SK-N-SH treated with all-trans-retinoic acid at 6 μM for 48 hours (cell line): ENCODE measurements at regions not wholly inside any gene's neighbourhood (a gene's known extent, or its start where the extent isn't known, plus 50 kb on each side); places are given as distances from the start of the nearest gene placed in this dataset.

ENCODE experiments used
- BACH2 ChIP-seq: fragments of 250-450 bp; sonication (Bioruptor Pico); IDR thresholded peaks from 2 replicates; pipeline ENCODE4 v1.9.0; 2021; ENCODE audit warnings: mild to moderate bottlenecking, borderline replicate concordance
- CREB5 ChIP-seq: fragments of 250-450 bp; sonication (Bioruptor Pico); IDR thresholded peaks from 2 replicates; pipeline ENCODE4 v1.5.1; 2020; ENCODE audit warnings: low read depth, mild to moderate bottlenecking, moderate library complexity
- OSR1 ChIP-seq: fragments of 250-450 bp; sonication (Bioruptor Pico); IDR thresholded peaks from 2 replicates; pipeline ENCODE4 v1.8.0; 2022; ENCODE audit warnings: moderate library complexity, mild to moderate bottlenecking, inconsistent platforms
- PATZ1 ChIP-seq: fragments of 250-450 bp; sonication (Bioruptor Pico); IDR thresholded peaks from 2 replicates; pipeline ENCODE4 v1.8.0; 2020; ENCODE audit warnings: mild to moderate bottlenecking, moderate library complexity, borderline replicate concordance
- PPARA ChIP-seq: fragments of 250-450 bp; sonication (Bioruptor Pico); IDR thresholded peaks from 2 replicates; pipeline ENCODE4 v1.5.0; 2020; ENCODE audit warnings: mild to moderate bottlenecking, borderline replicate concordance
- RARB ChIP-seq: fragments of 250-450 bp; sonication (Bioruptor Pico); IDR thresholded peaks from 2 replicates; pipeline ENCODE4 v1.8.0; 2021; ENCODE audit warnings: mild to moderate bottlenecking, moderate library complexity
- SNAI2 ChIP-seq: fragments of 250-450 bp; sonication (Bioruptor Pico); IDR thresholded peaks from 2 replicates; pipeline ENCODE4 v1.5.0; 2020; ENCODE audit warnings: mild to moderate bottlenecking, moderate library complexity
- TSHZ2 ChIP-seq: fragments of 250-450 bp; sonication (Bioruptor Pico); IDR thresholded peaks from 2 replicates; pipeline ENCODE4 v1.5.0; 2020; ENCODE audit warnings: mild to moderate bottlenecking, moderate library complexity
- ZFP3 ChIP-seq: fragments of 250-450 bp; sonication (Bioruptor Pico); IDR thresholded peaks from 2 replicates; pipeline ENCODE4 v1.5.0; 2020; ENCODE audit warnings: mild to moderate bottlenecking, moderate library complexity
- ZFP30 ChIP-seq: fragments of 450-650 bp; formaldehyde crosslinking; IDR thresholded peaks from 2 replicates; pipeline ENCODE4 v1.5.0; 2022; ENCODE audit warnings: mild to moderate bottlenecking, moderate library complexity
- ZNF565 ChIP-seq: fragments of 450-650 bp; formaldehyde crosslinking; conservative IDR thresholded peaks from 2 replicates; pipeline ENCODE4 v1.5.0; 2020; ENCODE audit warnings: low read depth, mild to moderate bottlenecking, moderate library complexity
- ZNF8 ChIP-seq: fragments of 450-650 bp; formaldehyde crosslinking; IDR thresholded peaks from 2 replicates; pipeline ENCODE4 v1.5.0; 2020; ENCODE audit warnings: mild to moderate bottlenecking, moderate library complexity

- TF ChIP-seq TSHZ2 (CRISPR knock-in tag) (no peak), ZFP3 (CRISPR knock-in tag) (no peak), BACH2 (CRISPR knock-in tag) (no peak), OSR1 (CRISPR knock-in tag) (no peak), ZNF565 (no peak), CREB5 (CRISPR knock-in tag) (no peak), PPARA (CRISPR knock-in tag) (no peak), RARB (no peak), SNAI2 (no peak), PATZ1 (CRISPR knock-in tag) (no peak), ZFP30 (CRISPR knock-in tag) (no peak), ZNF8 (no peak)
Observed at GRCh38 chr3:29026286-29026685, 254.6 kb upstream of the RBMS3 start.
